H9 (cell line): ENCODE measurements at regions not wholly inside any gene's neighbourhood (a gene's known extent, or its start where the extent isn't known, plus 50 kb on each side); places are given as distances from the start of the nearest gene placed in this dataset.

ENCODE experiments used
- DNase-seq: peaks from one replicate; pipeline ENCODE4 v3.0.0-alpha.2; 2017
- H2AFZ ChIP-seq: one replicate; pipeline ENCODE4 v1.6.1; 2013; ENCODE audit warnings: mild to moderate bottlenecking, low read length, control low read depth, moderate library complexity
- H2AK5ac ChIP-seq: 2 replicates; pipeline ENCODE4 v1.6.1; 2013; ENCODE audit warnings: low read length, control low read depth, mixed read lengths; ENCODE audit not compliant: insufficient read length
- H2BK120ac ChIP-seq: one replicate; pipeline ENCODE4 v1.6.1; 2013; ENCODE audit warnings: low read depth, mild to moderate bottlenecking, low read length, control low read depth, inconsistent platforms; ENCODE audit not compliant: poor library complexity, severe bottlenecking
- H2BK12ac ChIP-seq: 2 replicates; pipeline ENCODE4 v1.6.1; 2013; ENCODE audit warnings: low read length, control low read depth, mixed read lengths, low read depth; ENCODE audit not compliant: insufficient read length
- H2BK15ac ChIP-seq: 2 replicates; pipeline ENCODE4 v1.6.1; 2013; ENCODE audit warnings: low read depth, low read length, control low read depth
- H2BK20ac ChIP-seq: one replicate; pipeline ENCODE4 v1.6.1; 2013; ENCODE audit warnings: low read depth, mild to moderate bottlenecking, low read length, control low read depth, inconsistent platforms; ENCODE audit not compliant: poor library complexity, severe bottlenecking
- H2BK5ac ChIP-seq: 2 replicates; pipeline ENCODE4 v1.6.1; 2013; ENCODE audit warnings: low read length, control low read depth, mixed read lengths; ENCODE audit not compliant: insufficient read length
- H3K14ac ChIP-seq: 2 replicates; pipeline ENCODE4 v1.6.1; 2013; ENCODE audit warnings: low read length, control low read depth; ENCODE audit not compliant: insufficient read depth
- H3K18ac ChIP-seq: 2 replicates; pipeline ENCODE4 v1.6.1; 2013; ENCODE audit warnings: low read depth, mild to moderate bottlenecking, mixed read lengths, low read length, control low read depth; ENCODE audit not compliant: insufficient read length
- H3K23ac ChIP-seq: 2 replicates; pipeline ENCODE4 v1.6.1; 2013; ENCODE audit warnings: low read length, control low read depth, mixed read lengths, low read depth; ENCODE audit not compliant: insufficient read length
- H3K23me2 ChIP-seq: 2 replicates; pipeline ENCODE4 v1.6.1; 2013; ENCODE audit warnings: low read depth, mild to moderate bottlenecking, mixed read lengths, low read length, control low read depth; ENCODE audit not compliant: insufficient read length, poor library complexity, severe bottlenecking
- H3K27ac ChIP-seq: 2 replicates; pipeline ENCODE4 v1.5.1; 2013; ENCODE audit warnings: low read length, control low read depth, mixed read lengths, low read depth; ENCODE audit not compliant: insufficient read length
- H3K27me3 ChIP-seq: 2 replicates; pipeline ENCODE4 v1.6.1; 2013; ENCODE audit warnings: low read length, control low read depth, inconsistent platforms; ENCODE audit not compliant: insufficient read depth
- H3K4ac ChIP-seq: 2 replicates; pipeline ENCODE4 v1.6.1; 2013; ENCODE audit warnings: low read depth, mild to moderate bottlenecking, control low read depth, inconsistent platforms, low read length, moderate library complexity
- H3K4me1 ChIP-seq: 2 replicates; pipeline ENCODE4 v1.6.1; 2013; ENCODE audit warnings: low read length, control low read depth, inconsistent platforms; ENCODE audit not compliant: insufficient read depth
- H3K4me2 ChIP-seq: 2 replicates; pipeline ENCODE4 v1.6.1; 2013; ENCODE audit warnings: low read length, control low read depth, mixed read lengths; ENCODE audit not compliant: insufficient read length, insufficient read depth
- H3K56ac ChIP-seq: 2 replicates; pipeline ENCODE4 v1.6.1; 2013; ENCODE audit warnings: low read depth, mild to moderate bottlenecking, mixed read lengths, low read length, control low read depth; ENCODE audit not compliant: insufficient read length
- H3K79me1 ChIP-seq: 2 replicates; pipeline ENCODE4 v1.6.1; 2013; ENCODE audit warnings: low read depth, mild to moderate bottlenecking, moderate library complexity, low read length, control low read depth, inconsistent platforms; ENCODE audit not compliant: insufficient read depth, poor library complexity, severe bottlenecking
- H3K79me2 ChIP-seq: 2 replicates; pipeline ENCODE4 v1.6.1; 2013; ENCODE audit warnings: low read length, control low read depth, inconsistent platforms; ENCODE audit not compliant: insufficient read depth
- H3K9ac ChIP-seq: 2 replicates; pipeline ENCODE4 v1.6.1; 2013; ENCODE audit warnings: low read length, control low read depth, mixed read lengths; ENCODE audit not compliant: insufficient read length; ENCODE audit errors: extremely low read depth
- H3K9me3 ChIP-seq: one replicate; pipeline ENCODE4 v1.6.1; 2013; ENCODE audit warnings: low read depth, low read length, inconsistent platforms; ENCODE audit not compliant: control insufficient read depth
- H3T11ph ChIP-seq: one replicate; pipeline ENCODE4 v1.6.1; 2013; ENCODE audit warnings: mild to moderate bottlenecking, low read length, control low read depth, inconsistent platforms
- H4K20me1 ChIP-seq: one replicate; pipeline ENCODE4 v1.6.1; 2013; ENCODE audit not compliant: control insufficient read depth, insufficient read length, insufficient read depth
- H4K5ac ChIP-seq: 2 replicates; pipeline ENCODE4 v1.6.1; 2013; ENCODE audit warnings: low read depth, mild to moderate bottlenecking, mixed read lengths, low read length, control low read depth; ENCODE audit not compliant: insufficient read length
- H4K8ac ChIP-seq: replicated peaks from 2 replicates; pipeline ENCODE4 v1.6.1; 2013; ENCODE audit warnings: low read length, control low read depth, mixed read lengths, low read depth; ENCODE audit not compliant: insufficient read length
- H4K91ac ChIP-seq: 2 replicates; pipeline ENCODE4 v1.6.1; 2013; ENCODE audit warnings: low read depth, mild to moderate bottlenecking, moderate library complexity, mixed read lengths, low read length, control low read depth; ENCODE audit not compliant: insufficient read length
- H3K27ac Mint-ChIP-seq, 3 experiments: 2 replicates in 2 of 3; 3 replicates in 1 of 3; pipeline ENCODE4 v1.8.0; 2020 to 2021; ENCODE audit warnings: mixed read lengths in 3 of 3, mild to moderate bottlenecking in 1 of 3, moderate library complexity in 1 of 3
- H3K27me3 Mint-ChIP-seq: 2 replicates; pipeline ENCODE4 v1.8.0; 2021; ENCODE audit warnings: low read depth, mild to moderate bottlenecking, moderate library complexity, mixed read lengths
- H3K36me3 Mint-ChIP-seq, 3 experiments: 2 replicates in 2 of 3; 3 replicates in 1 of 3; pipeline ENCODE4 v1.8.0; 2020 to 2021; ENCODE audit warnings: low read depth in 3 of 3, mixed read lengths in 3 of 3; ENCODE audit not compliant: insufficient read depth in 1 of 3
- H3K4me1 Mint-ChIP-seq, 2 experiments: 2 replicates each; pipeline ENCODE4 v1.8.0; 2020; ENCODE audit warnings: mixed read lengths in 2 of 2
- H3K4me3 Mint-ChIP-seq, 2 experiments: 2 replicates in 1 of 2; 3 replicates in 1 of 2; pipeline ENCODE4 v1.8.0; 2020 to 2021; ENCODE audit warnings: mild to moderate bottlenecking in 2 of 2, mixed read lengths in 2 of 2, moderate library complexity in 1 of 2
- H3K9me3 Mint-ChIP-seq, 2 experiments: 2 replicates in 1 of 2; 3 replicates in 1 of 2; pipeline ENCODE4 v1.8.0; 2020; ENCODE audit warnings: mild to moderate bottlenecking in 2 of 2, mixed read lengths in 2 of 2, moderate library complexity in 1 of 2
- WGBS: extraction: QIAGEN DNeasy Blood & Tissue Kit; methylation state at CpG from one replicate; pipeline ENCODE4 v1.1.7; 2013; ENCODE audit warnings: missing lambda C conversion rate, low lambda C conversion rate, mixed read lengths; ENCODE audit not compliant: insufficient read length; ENCODE audit errors: extremely low coverage; 5-methylcytosine and 5-hydroxymethylcytosine counted together
- TF ChIP-seq, protein P1 (sequence below): fragments of 200-600 bp; sonication (generic); conservative IDR thresholded peaks from 3 replicates; pipeline ENCODE4 v1.8.0; 2021; ENCODE audit warnings: antibody characterized with exemption, mild to moderate bottlenecking

DNA sequence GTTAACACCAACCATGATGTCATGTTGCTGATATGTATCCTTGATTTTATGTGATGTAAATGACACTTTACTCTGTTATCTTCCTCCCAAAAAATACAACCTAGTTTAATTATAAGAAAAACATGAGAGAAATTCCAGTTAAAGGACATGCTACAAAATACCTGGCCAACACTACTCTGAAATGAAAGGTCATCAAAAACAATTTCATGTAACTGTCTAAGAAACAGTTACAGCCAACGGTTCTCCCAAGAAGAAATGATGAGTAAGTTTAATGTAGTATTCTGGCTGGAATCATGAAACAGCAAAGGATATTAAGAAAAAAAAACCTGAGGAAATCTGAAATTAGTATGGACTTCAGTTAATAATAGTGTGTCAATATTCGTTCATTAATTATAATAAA lies 653.3 kb upstream of the FOXG1 start:
- peaks cover 49% of the 10 kb centered on the region for H3K27me3 Mint-ChIP-seq
- Histone ChIP-seq H3K79me1 (no peaks in the 10 kb centered on the region), H2BK120ac (no peak overlapping the region), H3K4me2 (no peak overlapping the region), H3K23ac (no peak overlapping the region), H4K5ac (no peak overlapping the region), H3K4me1 (no peaks in the 10 kb centered on the region), H4K91ac (no peak overlapping the region), H4K8ac (no peak overlapping the region), H3K4ac (no peak overlapping the region), H3K18ac (no peak overlapping the region), H3T11ph (no peak overlapping the region), H2BK5ac (no peak overlapping the region), H2AFZ (no peak overlapping the region), H2AK5ac (no peak overlapping the region), H4K20me1 (no peaks in the 10 kb centered on the region), H3K27ac (no peak overlapping the region), H3K9ac (no peak overlapping the region), H3K79me2 (no peaks in the 10 kb centered on the region), H3K14ac (no peak overlapping the region), H3K27me3 (no peaks in the 10 kb centered on the region; the same call in 1 of the 2 replicates), H2BK20ac (no peak overlapping the region), H2BK12ac (no peak overlapping the region), H2BK15ac (no peak overlapping the region), H3K23me2 (no peaks in the 10 kb centered on the region), H3K56ac (no peak overlapping the region), H3K9me3 (no peaks in the 10 kb centered on the region)
- no peak for DNase-seq
- TF ChIP-seq, protein P1, sequence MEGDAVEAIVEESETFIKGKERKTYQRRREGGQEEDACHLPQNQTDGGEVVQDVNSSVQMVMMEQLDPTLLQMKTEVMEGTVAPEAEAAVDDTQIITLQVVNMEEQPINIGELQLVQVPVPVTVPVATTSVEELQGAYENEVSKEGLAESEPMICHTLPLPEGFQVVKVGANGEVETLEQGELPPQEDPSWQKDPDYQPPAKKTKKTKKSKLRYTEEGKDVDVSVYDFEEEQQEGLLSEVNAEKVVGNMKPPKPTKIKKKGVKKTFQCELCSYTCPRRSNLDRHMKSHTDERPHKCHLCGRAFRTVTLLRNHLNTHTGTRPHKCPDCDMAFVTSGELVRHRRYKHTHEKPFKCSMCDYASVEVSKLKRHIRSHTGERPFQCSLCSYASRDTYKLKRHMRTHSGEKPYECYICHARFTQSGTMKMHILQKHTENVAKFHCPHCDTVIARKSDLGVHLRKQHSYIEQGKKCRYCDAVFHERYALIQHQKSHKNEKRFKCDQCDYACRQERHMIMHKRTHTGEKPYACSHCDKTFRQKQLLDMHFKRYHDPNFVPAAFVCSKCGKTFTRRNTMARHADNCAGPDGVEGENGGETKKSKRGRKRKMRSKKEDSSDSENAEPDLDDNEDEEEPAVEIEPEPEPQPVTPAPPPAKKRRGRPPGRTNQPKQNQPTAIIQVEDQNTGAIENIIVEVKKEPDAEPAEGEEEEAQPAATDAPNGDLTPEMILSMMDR = no peak
- no peak overlapping the region for H3K27ac Mint-ChIP-seq
- no peaks in the 10 kb centered on the region for H3K4me1 Mint-ChIP-seq
- no CpG with 5 or more reads among the region's 2 CpGs for WGBS
- H3K9me3 Mint-ChIP-seq = no peaks in the 10 kb centered on the region
- H3K36me3 Mint-ChIP-seq = no peaks in the 10 kb centered on the region
- no peak overlapping the region for H3K4me3 Mint-ChIP-seq
